Fibroblast of lung (primary cell): ENCODE measurements at regions not wholly inside any gene's neighbourhood (a gene's known extent, or its start where the extent isn't known, plus 50 kb on each side); places are given as distances from the start of the nearest gene placed in this dataset.

ENCODE experiments used
- DNase-seq, 2 donors: peaks; one replicate each; pipeline versions ENCODE4 v3.0.0 to v3.0.0-alpha.2; 2010; ENCODE audit warnings: low read depth in 2 of 2
- H2AFZ ChIP-seq: 2 replicates; pipeline ENCODE4 v1.5.1; 2012; ENCODE audit warnings: low read length, control low read depth, inconsistent platforms
- H3K27ac ChIP-seq: 2 replicates; pipeline ENCODE4 v1.5.1; 2011; ENCODE audit warnings: low read length, control low read depth; ENCODE audit not compliant: insufficient read depth
- H3K27me3 ChIP-seq: 2 replicates; pipeline ENCODE4 v1.5.1; 2011; ENCODE audit warnings: mild to moderate bottlenecking, low read length; ENCODE audit not compliant: control insufficient read depth, insufficient read depth
- H3K36me3 ChIP-seq: 2 replicates; pipeline ENCODE4 v1.5.1; 2011; ENCODE audit warnings: low read length; ENCODE audit not compliant: control insufficient read depth, insufficient read depth
- H3K4me1 ChIP-seq: 2 replicates; pipeline ENCODE4 v1.5.1; 2011; ENCODE audit warnings: low read length; ENCODE audit not compliant: control insufficient read depth, insufficient read depth; ENCODE audit errors: extremely low read depth
- H3K4me2 ChIP-seq: 2 replicates; pipeline ENCODE4 v1.5.1; 2011; ENCODE audit warnings: low read length, control low read depth; ENCODE audit not compliant: insufficient read depth; ENCODE audit errors: extremely low read depth
- H3K4me3 ChIP-seq, 4 experiments: fragments of 200-600 bp in 1 of 4; sonication (generic) in 1 of 4; replicated peaks in 1 of 4; 2 replicates each; pipeline ENCODE4 v1.5.1; 2011 to 2016; ENCODE audit warnings: low read length in 4 of 4, low read depth in 3 of 4, mild to moderate bottlenecking in 3 of 4, control low read depth in 2 of 4, inconsistent platforms in 1 of 4, mixed read lengths in 1 of 4; ENCODE audit not compliant: insufficient read depth in 1 of 4; ENCODE audit errors: control extremely low read depth in 1 of 4
- H3K79me2 ChIP-seq: 2 replicates; pipeline ENCODE4 v1.5.1; 2012; ENCODE audit warnings: mild to moderate bottlenecking, low read length, inconsistent platforms; ENCODE audit not compliant: control insufficient read depth, insufficient read depth
- H3K9ac ChIP-seq: 2 replicates; pipeline ENCODE4 v1.5.1; 2011; ENCODE audit warnings: mild to moderate bottlenecking, low read length, control low read depth; ENCODE audit not compliant: insufficient read depth
- H3K9me3 ChIP-seq: 2 replicates; pipeline ENCODE4 v1.5.1; 2012; ENCODE audit warnings: low read depth, low read length; ENCODE audit not compliant: control insufficient read depth, insufficient read depth
- H4K20me1 ChIP-seq: 2 replicates; pipeline ENCODE4 v1.5.1; 2011; ENCODE audit warnings: low read length; ENCODE audit not compliant: control insufficient read depth, insufficient read depth; ENCODE audit errors: extremely low read depth
- EZH2 ChIP-seq: IDR thresholded peaks from 2 replicates; pipeline ENCODE4 v1.5.1; 2012; ENCODE audit warnings: low read length, control low read depth, mild to moderate bottlenecking; ENCODE audit errors: missing control alignments
- TF ChIP-seq, protein P1 (sequence below), 2 donors: IDR thresholded peaks in 1 of 2; conservative IDR thresholded peaks in 1 of 2; 1 replicate in 1 of 2; 2 replicates in 1 of 2; pipeline ENCODE4 v1.5.1; 2011 to 2012; ENCODE audit warnings: low read length in 2 of 2, control low read depth in 1 of 2, inconsistent platforms in 1 of 2, low read depth in 1 of 2, mild to moderate bottlenecking in 1 of 2

DNA sequence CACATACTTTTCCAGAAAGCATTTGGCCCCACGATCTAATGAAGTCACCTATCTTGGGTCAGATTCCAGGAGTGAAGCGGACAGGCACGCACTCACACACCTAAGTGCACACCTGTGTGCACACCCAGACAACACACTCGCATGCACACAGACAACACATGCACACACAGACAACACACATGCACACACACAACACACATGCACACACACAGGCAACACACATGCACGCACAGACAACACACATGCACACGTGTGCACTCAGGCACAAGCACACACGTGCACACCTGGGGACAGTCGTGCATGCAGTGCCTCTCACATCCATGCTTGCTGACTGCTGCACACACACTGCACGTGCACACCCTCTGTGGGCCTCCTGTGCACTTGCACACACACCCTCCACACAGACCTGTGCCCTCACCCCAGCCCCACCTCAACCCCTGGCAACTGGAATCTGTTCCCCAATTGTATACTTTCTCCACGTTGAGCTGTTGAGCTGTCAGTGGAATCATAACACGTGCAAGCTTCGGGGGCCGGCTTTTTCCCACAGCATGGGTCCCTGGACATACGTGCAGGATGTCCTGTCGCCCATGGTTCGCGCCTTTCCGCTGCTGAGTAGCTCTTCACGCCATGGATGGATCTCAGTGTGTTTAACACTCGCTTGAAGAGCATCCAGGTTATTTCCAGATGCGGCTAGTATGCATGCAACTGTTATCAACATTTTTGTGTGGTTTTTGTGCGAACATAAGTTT, 55.3 kb upstream of the CFAP46 start:
- Histone ChIP-seq H2AFZ (no peak overlapping the region), H4K20me1 (peaks cover 2% of the 10 kb centered on the region)
- no peak for TF ChIP-seq EZH2
- TF ChIP-seq, protein P1, sequence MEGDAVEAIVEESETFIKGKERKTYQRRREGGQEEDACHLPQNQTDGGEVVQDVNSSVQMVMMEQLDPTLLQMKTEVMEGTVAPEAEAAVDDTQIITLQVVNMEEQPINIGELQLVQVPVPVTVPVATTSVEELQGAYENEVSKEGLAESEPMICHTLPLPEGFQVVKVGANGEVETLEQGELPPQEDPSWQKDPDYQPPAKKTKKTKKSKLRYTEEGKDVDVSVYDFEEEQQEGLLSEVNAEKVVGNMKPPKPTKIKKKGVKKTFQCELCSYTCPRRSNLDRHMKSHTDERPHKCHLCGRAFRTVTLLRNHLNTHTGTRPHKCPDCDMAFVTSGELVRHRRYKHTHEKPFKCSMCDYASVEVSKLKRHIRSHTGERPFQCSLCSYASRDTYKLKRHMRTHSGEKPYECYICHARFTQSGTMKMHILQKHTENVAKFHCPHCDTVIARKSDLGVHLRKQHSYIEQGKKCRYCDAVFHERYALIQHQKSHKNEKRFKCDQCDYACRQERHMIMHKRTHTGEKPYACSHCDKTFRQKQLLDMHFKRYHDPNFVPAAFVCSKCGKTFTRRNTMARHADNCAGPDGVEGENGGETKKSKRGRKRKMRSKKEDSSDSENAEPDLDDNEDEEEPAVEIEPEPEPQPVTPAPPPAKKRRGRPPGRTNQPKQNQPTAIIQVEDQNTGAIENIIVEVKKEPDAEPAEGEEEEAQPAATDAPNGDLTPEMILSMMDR (conservative IDR thresholded peaks at IDR 0.05 in 1 of 2, IDR thresholded peaks at IDR 0.05 in 1 of 2; ENCODE audit: low read depth in 1 of 2, low read length in 2 of 2): no peak

DNA sequence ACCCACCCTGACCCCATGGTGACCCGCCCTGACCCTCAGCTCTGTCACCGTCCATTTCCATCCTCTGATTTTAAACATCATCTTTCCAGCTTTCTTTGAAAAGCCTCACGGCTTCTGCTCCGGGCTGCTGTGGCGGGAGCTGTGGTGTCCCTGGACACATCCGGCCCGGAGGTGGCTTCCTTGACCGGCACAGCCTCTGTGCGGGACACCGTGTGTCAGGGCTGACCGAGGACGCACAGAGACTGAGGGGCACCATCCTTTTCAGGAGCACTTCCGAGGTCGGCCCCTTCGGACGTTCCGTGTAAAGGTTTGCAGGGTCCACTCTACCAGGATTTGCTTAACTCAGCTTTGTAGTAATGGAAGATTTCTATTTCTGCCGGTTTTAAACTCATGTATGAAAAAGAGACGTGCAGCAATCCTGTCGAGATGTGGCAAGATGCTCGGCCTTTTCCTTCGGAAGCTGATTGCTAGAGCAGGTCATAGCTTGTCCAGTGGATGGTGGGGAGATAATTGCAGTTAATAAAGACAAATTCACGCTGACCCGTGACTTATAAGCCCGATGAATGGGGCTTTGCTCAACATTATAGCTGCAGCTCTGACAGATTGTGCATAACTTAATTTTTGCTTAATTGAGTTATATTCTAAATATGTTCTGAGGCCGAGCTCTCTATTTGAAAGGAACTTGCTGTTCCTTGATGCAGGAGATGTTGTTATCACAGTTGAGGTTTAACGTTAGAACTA, 54.4 kb upstream of the CFAP46 start:
- H3K4me3 ChIP-seq: no peak overlapping the region

More for the DNA sequence above, 55.3 kb upstream of the CFAP46 start:
- Histone ChIP-seq H3K9me3 (no peaks in the 10 kb centered on the region), H3K4me1 (no peaks in the 10 kb centered on the region), H3K9ac (no peak overlapping the region), H3K27ac (no peak overlapping the region), H3K4me2 (no peak overlapping the region), H3K79me2 (no peaks in the 10 kb centered on the region), H3K36me3 (no peaks in the 10 kb centered on the region), H3K27me3 (no peaks in the 10 kb centered on the region), H3K4me3 (no peak overlapping the region)
- no peak for DNase-seq

More for the DNA sequence above, 54.4 kb upstream of the CFAP46 start:
- no peaks in the 10 kb centered on the region for H3K9me3 ChIP-seq
- no peaks in the 10 kb centered on the region for H3K36me3 ChIP-seq
- H3K27me3 ChIP-seq: no peaks in the 10 kb centered on the region
- no peaks in the 10 kb centered on the region for H3K79me2 ChIP-seq
- TF ChIP-seq, protein P1 (conservative IDR thresholded peaks at IDR 0.05 in 1 of 2, IDR thresholded peaks at IDR 0.05 in 1 of 2; ENCODE audit: low read depth in 1 of 2, low read length in 2 of 2): no peak
- TF ChIP-seq EZH2: no peak
- no peak overlapping the region for H3K27ac ChIP-seq
- peaks cover 2% of the 10 kb centered on the region for H4K20me1 ChIP-seq
- no peak overlapping the region for H3K9ac ChIP-seq
- H2AFZ ChIP-seq: no peak overlapping the region
- H3K4me1 ChIP-seq: no peaks in the 10 kb centered on the region
- no peak overlapping the region for H3K4me2 ChIP-seq
- DNase-seq: no peak
